Lung (tissue), 11 donors: ENCODE measurements at regions not wholly inside any gene's neighbourhood (a gene's known extent, or its start where the extent isn't known, plus 50 kb on each side); places are given as distances from the start of the nearest gene placed in this dataset.

Experiments
- ATAC-seq: fragments of 200-7000 bp; cut with Tn5 transposase; one replicate; pipeline ENCODE4 v1.9.1; 2020; ENCODE audit warnings: moderate number of reproducible peaks; ENCODE audit not compliant: insufficient read depth, low FRiP score
- DNase-seq, 3 donors: peaks; one replicate each; pipeline ENCODE4 v3.0.0-alpha.2; 2013 to 2017
- H3K27ac ChIP-seq, 2 donors: one replicate each; pipeline ENCODE4 v1.5.1; 2013; ENCODE audit warnings: mild to moderate bottlenecking in 2 of 2, moderate library complexity in 2 of 2, control low read depth in 1 of 2, inconsistent platforms in 1 of 2, low read depth in 1 of 2, low read length in 1 of 2
- H3K27me3 ChIP-seq, 3 donors: one replicate each; pipeline ENCODE4 v1.5.1; 2013; ENCODE audit warnings: low read length in 2 of 3; ENCODE audit not compliant: control insufficient read depth in 3 of 3, insufficient read depth in 3 of 3
- H3K36me3 ChIP-seq, 4 donors: one replicate each; pipeline ENCODE4 v1.5.1; 2013; ENCODE audit warnings: low read length in 4 of 4, mild to moderate bottlenecking in 1 of 4, moderate library complexity in 1 of 4; ENCODE audit not compliant: control insufficient read depth in 4 of 4, insufficient read depth in 4 of 4
- H3K4me1 ChIP-seq, 5 donors: one replicate each; pipeline ENCODE4 v1.5.1; 2013; ENCODE audit warnings: low read length in 5 of 5, mild to moderate bottlenecking in 2 of 5, moderate library complexity in 1 of 5; ENCODE audit not compliant: control insufficient read depth in 5 of 5, insufficient read depth in 5 of 5
- H3K4me3 ChIP-seq: one replicate; pipeline ENCODE4 v1.5.1; 2013; ENCODE audit warnings: mild to moderate bottlenecking, control low read depth, moderate library complexity
- H3K9ac ChIP-seq, 2 donors: one replicate each; pipeline ENCODE4 v1.5.1; 2013; ENCODE audit warnings: low read length in 2 of 2, control low read depth in 1 of 2; ENCODE audit not compliant: insufficient read depth in 1 of 2
- H3K9me3 ChIP-seq, 4 donors: one replicate each; pipeline ENCODE4 v1.5.1; 2013; ENCODE audit warnings: low read length in 3 of 4, mild to moderate bottlenecking in 1 of 4, moderate library complexity in 1 of 4; ENCODE audit not compliant: control insufficient read depth in 4 of 4, insufficient read depth in 3 of 4
- WGBS, 2 donors: extraction: QIAGEN DNeasy Blood & Tissue Kit; methylation state at CpG; one replicate each; pipeline ENCODE4 v1.1.7; 2013; 5-methylcytosine and 5-hydroxymethylcytosine counted together
- TF ChIP-seq, protein P1 (sequence below): IDR thresholded peaks from 2 replicates; pipeline ENCODE4 v1.5.1; 2012; ENCODE audit warnings: mild to moderate bottlenecking; ENCODE audit errors: control extremely low read depth, extremely low read depth
- donor health status: control.
- donor health status: control.
- donor health status: Bipolar disorder and iron deficiency.
- donor health status: healthy.
- donor health status: DM: yes; HTN: yes; CAD: no.

GRCh38 chr9:78775211-78775610, 478.3 kb downstream of the PSAT1 start:
- Histone ChIP-seq H3K36me3 (no peaks in the 10 kb centered on the region), H3K27me3 (no peaks in the 10 kb centered on the region), H3K4me1 (no peaks in the 10 kb centered on the region), H3K9ac (no peak overlapping the region), H3K27ac (no peak overlapping the region), H3K4me3 (no peak overlapping the region), H3K9me3 (no peaks in the 10 kb centered on the region)
- TF ChIP-seq, protein P1, sequence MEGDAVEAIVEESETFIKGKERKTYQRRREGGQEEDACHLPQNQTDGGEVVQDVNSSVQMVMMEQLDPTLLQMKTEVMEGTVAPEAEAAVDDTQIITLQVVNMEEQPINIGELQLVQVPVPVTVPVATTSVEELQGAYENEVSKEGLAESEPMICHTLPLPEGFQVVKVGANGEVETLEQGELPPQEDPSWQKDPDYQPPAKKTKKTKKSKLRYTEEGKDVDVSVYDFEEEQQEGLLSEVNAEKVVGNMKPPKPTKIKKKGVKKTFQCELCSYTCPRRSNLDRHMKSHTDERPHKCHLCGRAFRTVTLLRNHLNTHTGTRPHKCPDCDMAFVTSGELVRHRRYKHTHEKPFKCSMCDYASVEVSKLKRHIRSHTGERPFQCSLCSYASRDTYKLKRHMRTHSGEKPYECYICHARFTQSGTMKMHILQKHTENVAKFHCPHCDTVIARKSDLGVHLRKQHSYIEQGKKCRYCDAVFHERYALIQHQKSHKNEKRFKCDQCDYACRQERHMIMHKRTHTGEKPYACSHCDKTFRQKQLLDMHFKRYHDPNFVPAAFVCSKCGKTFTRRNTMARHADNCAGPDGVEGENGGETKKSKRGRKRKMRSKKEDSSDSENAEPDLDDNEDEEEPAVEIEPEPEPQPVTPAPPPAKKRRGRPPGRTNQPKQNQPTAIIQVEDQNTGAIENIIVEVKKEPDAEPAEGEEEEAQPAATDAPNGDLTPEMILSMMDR, result no peak
- DNase-seq, result no peak
- 71 to 83% methylated on average over 11 of the region's 11 CpGs for WGBS, 2 donors
- ATAC-seq, result no peak

DNA sequence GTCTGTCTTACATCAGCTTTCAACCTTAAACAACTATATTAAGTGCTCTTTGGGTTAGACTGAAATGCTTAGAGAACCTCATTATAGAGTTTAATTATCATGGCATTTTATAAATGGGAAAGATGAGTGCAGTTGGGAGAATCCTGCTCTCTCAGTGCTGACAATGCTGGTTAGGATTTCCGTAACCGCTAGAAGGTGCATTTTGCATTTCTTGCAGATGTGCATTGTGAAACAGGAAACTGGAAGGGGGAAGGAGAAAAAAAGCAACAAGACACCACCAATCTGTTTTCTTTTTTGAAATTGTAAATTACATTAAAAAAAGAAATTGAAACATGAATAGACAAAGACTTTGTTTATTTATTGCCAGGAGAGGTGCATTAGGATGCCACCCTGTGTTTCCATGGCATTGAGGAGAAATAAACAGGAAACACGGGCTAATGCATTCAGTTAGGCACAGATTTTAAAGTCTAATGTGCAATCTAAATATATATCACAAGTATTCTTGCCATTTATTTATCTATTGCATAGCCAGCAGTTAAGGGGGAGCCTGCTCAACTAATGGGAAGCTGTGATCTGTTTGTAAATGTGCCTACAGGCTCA, 478.9 kb downstream of the PSAT1 start:
- Histone ChIP-seq H3K36me3 (no peaks in the 10 kb centered on the region), H3K27ac (no peak overlapping the region), H3K4me3 (no peak overlapping the region), H3K9me3 (no peaks in the 10 kb centered on the region), H3K9ac (no peak overlapping the region), H3K27me3 (no peaks in the 10 kb centered on the region), H3K4me1 (no peaks in the 10 kb centered on the region)
- DNase-seq (no peak), ATAC-seq (no peak)
- TF ChIP-seq, protein P1, result no peak
- WGBS, 2 donors, result 39 to 57% methylated on average over 3 of the region's 3 CpGs

DNA sequence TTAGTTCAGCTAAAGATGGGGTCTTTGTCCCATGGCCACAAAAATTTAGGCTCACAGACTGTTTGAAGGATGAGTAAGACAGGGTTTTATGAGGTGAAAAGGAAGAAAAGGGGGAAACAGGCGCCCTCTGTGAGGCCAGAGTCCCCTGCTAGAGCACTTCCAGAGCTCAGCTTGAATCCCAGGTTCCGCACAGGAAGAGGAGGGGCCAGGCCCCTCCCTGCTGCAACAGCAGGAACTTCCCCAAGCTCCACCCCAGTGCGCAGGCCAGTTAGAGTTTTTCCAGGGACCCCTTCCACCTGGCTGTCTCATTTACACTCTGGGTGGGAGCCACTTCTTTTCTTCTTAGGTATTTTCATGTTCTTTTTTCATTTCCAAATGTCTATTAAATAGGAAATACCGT, 480.8 kb downstream of the PSAT1 start:
- Histone ChIP-seq H3K4me1 (no peaks in the 10 kb centered on the region), H3K9ac (no peak overlapping the region), H3K27me3 (no peaks in the 10 kb centered on the region), H3K36me3 (no peaks in the 10 kb centered on the region), H3K4me3 (no peak overlapping the region), H3K9me3 (no peaks in the 10 kb centered on the region), H3K27ac (no peak overlapping the region)
- no peak for DNase-seq
- TF ChIP-seq, protein P1, result no peak
- no peak for ATAC-seq
- 73 to 90% methylated on average over 4 of the region's 4 CpGs for WGBS, 2 donors

- no peaks in the 10 kb centered on the region for H3K36me3 ChIP-seq
- no peak overlapping the region for H3K27ac ChIP-seq
- H3K4me3 ChIP-seq, result no peak overlapping the region
- H3K9ac ChIP-seq, result no peak overlapping the region
- DNase-seq, result no peak
- no peaks in the 10 kb centered on the region for H3K4me1 ChIP-seq
- no peaks in the 10 kb centered on the region for H3K27me3 ChIP-seq
- no peaks in the 10 kb centered on the region for H3K9me3 ChIP-seq
- 73 to 82% methylated on average over 3 of the region's 3 CpGs for WGBS, 2 donors
- no peak for ATAC-seq
- TF ChIP-seq, protein P1, result no peak
Observed at GRCh38 chr9:78778318-78778717, 481.4 kb downstream of the PSAT1 start.
